Esophagus mucosa (tissue), 1 donor: ENCODE measurements at regions not wholly inside any gene's neighbourhood (a gene's known extent, or its start where the extent isn't known, plus 50 kb on each side); places are given as distances from the start of the nearest gene placed in this dataset.

ENCODE experiments used
- ATAC-seq: fragments of 200-7000 bp; cut with Tn5 transposase; one replicate; pipeline ENCODE4 v1.9.1; 2020
- donor health status: DM: yes; HTN: yes; CAD: no.

DNA sequence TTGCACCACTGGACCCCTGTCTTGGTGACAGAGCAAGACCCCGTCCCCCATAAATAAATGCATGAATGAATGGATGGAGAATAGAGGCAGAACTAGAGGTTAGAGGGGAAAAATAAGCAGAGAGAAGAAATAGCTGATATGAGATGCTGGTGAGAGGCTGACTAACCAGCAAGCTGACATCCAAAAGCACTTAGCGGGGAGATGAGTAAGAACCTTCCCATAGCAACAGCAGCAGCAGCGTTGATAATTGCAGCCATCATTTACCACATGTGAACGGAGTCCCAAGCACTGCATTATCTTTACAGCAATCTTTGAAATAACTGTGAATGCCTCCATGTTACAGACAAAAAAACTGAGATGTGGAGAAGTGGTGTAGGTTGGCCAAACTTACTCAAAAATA lies 777.3 kb upstream of the EEF2KMT start:
- ATAC-seq: no peak

DNA sequence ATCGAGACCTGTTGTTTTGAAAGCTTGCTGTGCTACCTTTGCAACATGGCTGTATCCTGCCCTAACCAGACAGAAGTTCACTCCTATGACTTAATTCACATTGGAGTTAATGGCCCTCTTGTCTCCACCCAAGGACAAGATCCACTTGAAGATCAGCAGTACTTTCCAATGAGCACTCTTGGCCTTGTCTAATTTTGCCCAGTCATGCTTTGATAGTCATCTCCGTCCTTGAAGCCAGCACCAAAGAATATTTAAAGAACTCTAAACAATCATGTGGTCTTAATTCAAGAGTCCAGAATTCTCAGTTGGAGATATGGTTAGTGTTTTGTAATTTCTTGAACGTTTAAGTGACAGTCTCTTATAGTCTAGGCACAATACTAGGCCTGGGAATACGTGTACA lies 775.6 kb upstream of the EEF2KMT start:
- ATAC-seq: no peak

DNA sequence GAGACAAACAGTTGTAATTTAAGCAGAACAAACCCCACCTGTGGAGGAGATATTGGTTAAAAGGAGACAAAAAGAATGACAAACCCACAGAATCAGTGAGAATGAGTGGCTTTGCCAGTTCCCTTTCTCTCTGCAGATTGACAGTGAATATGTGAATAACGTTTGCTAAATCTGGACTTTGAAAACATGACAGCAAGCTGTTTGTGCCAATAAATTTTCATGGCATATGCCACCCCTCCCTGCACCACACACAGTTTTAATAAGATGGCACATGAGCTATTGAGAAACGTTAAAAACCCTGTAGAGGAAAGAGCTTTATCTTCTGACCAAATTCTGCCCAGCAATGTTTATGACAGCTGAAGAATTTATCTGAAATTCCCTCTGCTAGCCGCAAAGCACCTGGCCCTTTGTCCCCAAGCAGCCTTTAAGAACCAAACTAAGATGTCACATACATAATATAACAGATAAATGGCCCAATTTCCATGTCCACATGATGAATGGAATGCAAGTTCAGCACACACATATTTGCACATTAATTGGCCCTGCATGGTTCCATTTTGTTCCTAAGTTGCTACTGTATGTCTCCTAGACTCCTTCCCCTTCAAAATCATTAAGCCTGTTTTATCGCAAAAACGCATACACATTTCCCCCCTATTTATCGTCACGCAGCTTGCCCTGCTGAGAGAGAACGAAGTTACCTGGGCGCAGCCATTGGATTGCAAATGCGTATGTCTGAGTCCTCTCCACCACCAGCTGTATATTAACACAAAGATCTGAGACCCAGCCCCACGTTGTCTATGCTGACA lies 773.5 kb upstream of the EEF2KMT start:
- no peak for ATAC-seq

DNA sequence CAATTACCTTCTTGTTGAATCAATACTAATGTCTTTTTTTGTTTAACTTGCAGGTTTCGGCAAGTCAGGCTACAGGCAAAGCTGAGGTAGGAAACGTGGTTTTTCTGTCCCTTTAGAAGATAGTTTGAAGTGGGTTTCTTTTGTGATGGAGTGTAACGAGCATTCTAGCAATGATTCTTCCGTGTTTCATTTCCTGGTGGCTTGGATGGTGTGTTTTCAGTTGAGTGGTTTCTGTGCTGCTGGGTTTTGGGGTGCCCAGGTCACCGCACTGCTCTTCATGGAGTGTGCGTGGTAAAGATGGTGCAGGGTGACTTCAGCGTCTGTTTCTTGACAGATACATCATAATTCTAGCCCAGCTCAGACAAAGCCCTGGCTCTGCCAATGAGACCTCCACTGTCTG lies 769.7 kb upstream of the EEF2KMT start:
- no peak for ATAC-seq

DNA sequence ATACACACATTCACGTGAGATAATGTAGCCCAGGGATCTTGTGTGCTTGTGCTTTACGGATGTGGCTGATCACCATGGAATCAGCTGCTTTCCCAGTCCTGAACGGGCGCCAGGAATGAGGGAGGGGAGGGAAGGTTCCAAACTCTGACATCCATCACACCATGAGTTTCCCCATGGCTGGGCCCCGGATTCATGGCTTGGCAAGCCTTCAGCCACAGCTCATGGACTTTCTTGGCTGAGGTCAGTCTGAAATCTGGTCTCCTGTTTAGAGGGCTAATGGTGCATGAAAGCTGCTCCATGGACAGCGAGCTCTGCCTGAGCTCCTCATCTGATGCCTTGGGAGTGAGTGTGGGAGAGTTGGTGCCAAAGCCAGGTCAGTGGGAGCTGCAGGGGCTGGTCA lies 767.6 kb upstream of the EEF2KMT start:
- no peak for ATAC-seq

DNA sequence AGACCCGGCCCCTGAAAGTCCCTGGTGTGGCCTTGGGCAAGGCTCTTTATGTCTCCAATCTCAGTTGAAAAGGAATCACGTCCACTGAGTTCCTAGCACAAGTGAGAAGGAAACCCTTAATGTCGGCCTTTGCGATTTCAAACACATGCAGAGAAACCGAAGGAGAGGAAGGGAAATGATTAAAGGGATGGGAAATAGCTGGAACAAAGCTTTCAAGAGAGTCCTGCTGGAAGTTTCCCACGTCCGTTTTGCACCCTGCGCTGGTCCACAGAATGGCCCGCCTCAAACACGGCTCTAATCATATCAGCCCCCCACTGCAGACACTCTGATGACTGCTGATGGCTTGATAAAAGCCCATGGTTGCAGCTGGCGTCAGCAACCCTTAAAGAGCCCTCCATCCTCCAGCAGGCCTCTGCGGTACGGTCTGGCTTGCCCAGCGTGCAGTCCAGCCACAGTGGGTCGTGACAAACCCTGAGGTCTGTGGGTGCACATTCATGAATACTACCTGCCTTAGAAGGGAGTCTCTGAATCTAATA lies 765.5 kb upstream of the EEF2KMT start:
- ATAC-seq: no peak

DNA sequence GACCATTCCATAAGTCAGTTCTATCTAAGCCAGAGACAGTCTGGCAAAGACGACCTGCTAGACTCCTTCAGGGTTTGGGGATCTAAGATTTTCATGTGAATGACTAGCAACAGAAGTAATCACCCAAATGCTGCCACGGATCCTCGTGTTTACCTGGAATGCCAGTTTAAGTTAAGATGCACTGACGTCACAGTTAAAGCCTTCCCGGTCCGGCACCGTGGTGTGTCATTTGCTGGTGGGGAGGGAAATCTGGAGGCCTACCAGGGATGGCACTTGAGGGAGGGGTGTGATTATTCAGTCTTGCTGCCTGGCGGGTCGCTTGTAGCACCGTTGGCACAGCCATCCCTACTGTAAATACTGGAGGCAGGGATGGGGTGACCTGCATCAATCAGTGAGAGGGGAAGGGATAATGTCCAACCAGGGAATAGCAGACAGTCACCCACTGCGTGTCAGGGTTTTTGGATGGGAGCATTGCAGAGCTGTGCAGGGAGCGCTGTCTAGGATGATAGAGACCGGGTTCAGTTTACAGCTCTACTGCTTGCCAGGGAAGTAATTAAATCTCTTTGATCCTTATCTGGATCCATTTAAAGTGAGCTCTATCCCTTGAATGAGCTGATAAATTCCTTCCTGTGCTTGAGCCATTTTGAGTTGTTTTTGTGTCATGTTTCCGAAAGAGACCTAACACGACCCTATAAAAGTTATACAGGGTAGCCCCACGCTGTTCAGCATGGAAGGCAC lies 764.7 kb upstream of the EEF2KMT start:
- no peak for ATAC-seq

DNA sequence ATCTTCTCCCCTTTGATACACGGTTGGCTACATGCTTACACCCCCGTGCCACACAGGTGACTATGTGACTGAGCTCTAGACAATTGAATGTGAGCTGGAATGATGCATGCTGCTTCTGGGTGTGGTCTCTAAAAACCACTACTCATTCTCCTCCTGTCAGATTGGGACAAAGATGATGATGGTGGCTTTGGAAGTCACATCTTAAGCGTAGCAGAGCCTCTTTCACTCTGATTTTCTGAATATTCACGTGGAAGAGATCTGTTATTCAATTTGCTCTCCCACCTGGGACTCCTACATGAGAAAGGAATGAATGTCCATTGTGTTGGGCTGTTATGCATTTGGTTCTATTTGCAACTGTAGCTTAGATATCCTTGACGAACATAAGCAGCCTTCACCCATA lies 763.6 kb upstream of the EEF2KMT start:
- no peak for ATAC-seq

DNA sequence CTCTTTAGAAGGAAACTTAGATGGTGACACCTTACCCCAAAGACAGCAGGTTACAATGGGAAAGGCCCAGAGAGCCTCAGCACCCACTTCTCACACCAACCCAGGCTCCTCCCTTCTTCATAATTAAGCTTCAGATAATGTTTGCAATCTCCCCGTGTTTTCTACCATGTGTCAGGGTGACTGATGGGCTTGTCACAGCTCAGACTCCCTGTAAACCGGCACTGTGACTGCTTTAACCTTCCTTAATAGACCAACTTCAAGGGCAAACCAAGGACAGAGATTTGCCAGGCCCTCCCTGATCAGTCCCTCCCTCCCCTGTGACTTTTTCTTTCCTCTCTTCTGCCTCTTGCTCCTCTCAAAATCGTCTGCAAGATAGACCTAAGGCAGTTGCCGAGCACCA lies 760.6 kb upstream of the EEF2KMT start:
- ATAC-seq: no peak

DNA sequence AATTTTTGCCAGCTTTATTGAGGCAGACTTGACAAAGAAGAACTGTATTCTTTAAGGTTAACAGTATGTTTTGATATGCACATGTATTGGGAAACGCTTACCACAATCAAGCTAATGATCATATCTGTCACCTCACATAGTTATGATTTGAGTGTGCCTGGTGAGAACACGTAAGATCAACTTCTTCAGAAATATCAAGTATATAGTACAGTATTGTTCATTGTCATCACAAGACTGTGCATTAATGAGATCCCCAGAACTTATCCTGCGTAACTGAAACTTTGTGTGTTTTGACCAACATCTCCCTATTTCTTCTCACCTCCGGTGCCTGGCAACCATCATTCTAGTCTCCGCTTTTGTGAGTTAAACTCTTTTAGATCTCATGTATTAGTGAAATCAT lies 756.4 kb upstream of the EEF2KMT start:
- ATAC-seq: no peak

DNA sequence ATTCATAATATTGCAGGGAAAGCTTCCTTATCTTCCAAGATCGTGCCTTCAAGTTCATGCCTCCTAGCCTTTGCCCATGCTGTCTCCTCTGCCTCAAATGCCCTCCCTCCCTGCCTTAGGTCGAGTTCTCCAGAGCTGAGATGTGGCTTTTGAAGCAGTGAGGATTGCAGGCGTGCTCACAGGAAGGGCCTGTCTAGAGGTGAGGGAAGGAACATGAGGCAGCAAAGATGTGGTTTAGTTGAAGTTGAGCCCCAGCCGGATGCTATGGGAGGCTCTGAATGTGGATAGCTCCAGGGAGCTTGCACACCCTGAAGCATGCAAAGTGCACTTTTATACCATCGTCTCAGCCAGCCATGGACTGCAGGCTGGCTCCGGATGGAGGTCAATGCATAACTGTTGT lies 754.6 kb upstream of the EEF2KMT start:
- no peak for ATAC-seq

DNA sequence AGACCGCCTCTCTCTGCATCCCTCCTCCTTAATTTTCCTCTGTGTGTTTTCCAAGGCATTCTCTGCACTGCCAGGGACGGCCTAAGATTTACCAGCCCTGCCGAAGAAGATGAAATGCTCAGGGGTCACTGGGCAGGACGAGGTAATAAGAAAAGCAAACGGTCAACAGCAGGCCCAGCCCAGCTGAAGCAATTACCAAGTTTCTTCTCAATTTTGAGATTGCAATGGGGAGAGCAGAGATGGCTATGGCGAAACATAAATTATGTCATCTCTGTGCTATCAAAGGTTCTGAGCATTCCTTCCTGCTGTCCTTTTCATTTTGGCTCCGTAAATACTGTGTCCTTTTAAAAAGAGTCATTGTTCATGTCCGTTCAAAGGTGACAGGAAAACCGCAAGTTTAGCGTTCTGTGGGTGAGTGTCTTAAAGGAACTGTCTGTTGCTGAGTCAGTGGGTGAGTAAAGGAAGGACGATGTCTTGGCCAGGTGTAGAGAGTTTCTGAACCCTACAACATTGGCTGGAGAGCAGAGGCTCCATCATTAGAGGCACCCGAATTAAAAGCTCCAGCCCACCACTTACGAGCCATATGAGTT lies 753.9 kb upstream of the EEF2KMT start:
- no peak for ATAC-seq

DNA sequence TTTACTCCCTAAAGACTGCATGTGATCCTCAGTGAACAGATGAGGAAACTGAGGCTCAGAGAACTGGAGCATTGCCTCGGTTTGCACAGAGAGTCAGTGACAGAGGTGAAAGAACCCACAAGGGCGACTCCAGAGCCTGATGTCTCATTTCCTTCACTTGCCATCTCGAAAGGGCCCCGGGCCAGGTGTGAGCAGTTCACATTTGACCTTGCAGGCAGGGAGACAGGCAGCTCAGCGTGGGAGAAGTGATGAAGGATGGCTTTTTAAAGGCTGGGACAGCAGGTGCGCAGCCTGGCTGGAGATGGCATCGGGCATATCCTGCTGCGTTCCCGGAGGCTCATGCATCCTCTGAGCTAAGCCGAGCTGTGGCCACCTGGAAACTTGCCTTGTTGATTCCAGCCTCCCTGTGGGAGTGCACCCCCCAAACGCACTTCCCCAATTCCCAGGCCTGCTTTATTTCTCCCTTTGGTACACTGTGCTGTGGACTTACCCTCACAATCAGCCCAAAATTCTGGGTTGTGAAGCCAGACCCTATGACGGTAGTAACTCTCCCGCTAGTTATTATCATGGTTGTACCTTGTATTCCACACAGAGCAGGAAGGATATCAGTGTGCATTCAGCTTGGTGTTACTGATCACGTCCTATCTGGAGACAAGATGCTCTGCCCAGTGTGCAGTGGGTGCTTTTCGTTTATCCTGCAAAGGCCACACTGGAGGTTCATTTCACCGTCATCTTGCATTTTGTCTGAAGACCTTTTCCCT lies 753.2 kb upstream of the EEF2KMT start:
- ATAC-seq: no peak

DNA sequence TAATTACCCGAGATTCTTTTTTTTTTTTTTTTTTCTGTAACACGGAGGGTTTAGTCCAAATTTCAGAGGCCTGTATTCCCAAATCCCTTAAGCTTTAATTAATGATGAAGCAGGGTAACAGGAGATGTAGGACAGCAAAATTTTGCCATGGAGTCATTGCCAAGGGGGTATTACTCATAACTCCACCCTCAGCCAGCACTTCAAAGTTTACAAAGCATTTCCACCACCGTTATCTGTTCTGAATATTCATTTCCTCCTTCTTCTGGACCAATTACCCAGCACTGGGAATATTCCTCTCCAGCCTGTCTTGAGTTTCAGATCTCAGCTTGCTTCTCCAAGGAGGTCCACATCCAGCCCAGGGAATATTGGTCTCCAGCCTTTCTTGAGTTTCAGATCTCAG lies 747.5 kb upstream of the EEF2KMT start:
- ATAC-seq: no peak

DNA sequence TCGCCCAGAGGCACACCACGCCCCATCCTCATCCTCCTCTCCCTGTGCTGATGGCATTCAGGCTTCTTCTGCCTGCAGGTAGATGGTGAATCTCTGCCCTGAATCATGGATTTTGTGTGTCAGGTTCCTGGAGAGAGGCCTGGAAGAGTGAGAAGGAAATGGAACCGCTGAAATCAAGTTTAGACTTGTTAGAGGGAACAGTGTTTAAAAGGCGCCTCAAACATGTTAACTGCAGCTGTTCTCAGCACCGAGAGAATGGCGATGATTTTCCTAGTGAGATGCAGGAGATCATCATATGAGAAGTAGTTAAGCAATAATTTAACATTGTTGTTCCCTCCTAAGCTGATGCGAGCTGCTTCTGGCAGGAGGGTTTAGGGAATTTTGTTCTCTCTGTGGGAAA lies 744.4 kb upstream of the EEF2KMT start:
- peak; percentile 82 for ATAC-seq

DNA sequence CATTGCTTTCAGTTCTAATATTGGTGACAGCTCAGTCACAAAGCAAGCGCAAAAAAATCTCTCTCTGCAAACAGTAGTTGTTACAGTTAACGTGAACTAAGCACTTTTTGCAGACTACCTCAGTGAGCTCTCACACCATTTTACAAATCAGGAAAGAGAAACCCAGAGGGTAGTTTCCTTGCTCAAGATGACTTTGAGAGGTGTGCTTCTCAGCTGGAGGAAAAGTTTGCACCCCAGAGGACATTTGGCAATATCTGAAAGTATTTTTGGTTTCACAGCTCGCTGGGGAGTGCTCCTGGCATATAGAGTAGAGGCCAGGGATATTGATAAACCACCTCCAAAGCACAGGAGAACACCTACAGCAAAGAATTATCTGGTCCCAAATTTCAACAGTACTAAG lies 741.1 kb upstream of the EEF2KMT start:
- ATAC-seq: no peak

DNA sequence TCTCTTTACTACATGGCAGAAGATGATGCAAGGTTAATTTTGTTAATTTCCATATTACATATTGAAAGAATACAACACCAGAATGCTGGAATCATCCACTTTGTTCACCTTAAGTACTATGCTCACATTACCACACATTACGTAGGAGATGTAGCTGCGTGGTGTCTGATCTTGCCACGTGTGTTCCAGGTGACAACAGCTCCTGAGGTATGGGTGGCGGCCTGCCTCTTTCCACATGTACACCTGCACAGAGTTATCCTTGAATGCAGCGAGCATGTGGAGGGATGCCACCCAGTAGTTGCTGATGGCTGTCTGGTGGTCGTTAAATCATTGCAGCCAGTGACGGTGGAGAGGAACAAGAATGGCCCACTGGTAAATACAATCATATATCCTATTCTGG lies 740.5 kb upstream of the EEF2KMT start:
- no peak for ATAC-seq

DNA sequence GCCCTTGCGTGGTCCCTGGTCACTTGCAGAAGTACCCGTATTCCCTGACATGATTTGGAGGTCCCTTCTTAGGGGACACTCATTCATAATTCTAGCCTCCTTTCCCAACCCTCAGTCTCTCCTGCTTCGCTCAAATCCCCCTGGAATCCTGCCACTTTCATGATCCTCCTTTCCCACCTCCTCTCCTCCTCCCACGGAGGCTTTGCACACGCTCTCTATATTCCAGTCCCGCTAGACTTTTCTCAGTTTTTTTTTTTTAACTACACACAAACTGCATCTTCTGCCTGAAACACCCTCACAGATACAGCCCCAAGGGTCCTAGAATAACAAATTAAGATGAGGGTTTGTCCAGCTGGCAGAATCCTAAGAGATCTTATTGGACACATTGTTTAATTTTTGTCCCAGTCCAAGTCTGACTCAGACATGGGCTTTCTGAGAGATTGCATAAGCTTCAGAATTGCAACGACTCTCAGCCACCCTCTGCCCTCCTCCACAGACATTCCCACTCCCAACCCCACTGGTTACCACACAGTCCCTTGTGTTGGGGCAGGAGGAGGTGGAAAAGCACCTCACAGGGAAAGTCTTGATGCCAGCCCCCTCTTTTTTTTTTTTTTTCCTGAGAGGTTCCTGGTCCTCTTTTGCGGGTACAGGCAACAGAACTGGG lies 739.5 kb upstream of the EEF2KMT start:
- ATAC-seq: no peak

DNA sequence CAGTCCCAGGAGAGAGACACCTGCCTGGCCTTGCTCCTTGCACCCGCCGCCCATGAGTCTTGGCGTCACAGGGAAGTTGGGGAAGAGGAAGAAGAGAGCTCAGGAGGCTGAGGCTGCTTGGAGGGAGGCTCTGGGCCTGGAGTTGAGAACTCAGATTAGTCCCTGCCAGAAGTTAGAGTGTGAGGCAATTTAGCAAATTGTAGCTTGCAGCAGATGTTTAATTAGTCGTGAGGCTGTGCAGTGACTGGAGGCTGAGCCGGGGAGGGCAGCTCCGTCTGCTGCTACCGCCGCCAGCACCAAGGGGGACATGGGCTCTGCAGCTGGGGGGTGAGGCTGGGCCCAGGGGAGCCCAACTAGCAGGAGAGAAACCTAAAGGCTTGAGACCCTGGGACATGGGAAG lies 738.3 kb upstream of the EEF2KMT start:
- no peak for ATAC-seq

DNA sequence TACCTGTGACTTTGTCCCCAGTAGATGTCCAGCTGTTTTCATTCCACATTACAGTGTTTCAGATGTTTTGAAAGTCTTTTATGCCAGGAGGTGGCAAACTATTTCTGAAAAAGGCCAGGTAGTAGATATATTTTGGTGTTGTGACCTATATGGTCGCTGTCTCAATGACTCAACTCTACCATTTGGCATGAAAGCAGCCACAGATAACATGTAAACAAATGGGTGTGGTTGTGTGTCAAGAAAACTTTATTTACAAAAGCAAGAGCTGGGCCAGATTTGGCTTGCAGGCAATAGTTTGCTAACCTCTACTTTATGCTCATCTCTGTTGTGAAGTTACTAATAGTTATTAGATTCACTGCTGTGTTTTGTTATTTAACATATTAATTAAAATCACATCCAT lies 728.7 kb upstream of the EEF2KMT start:
- ATAC-seq: no peak

DNA sequence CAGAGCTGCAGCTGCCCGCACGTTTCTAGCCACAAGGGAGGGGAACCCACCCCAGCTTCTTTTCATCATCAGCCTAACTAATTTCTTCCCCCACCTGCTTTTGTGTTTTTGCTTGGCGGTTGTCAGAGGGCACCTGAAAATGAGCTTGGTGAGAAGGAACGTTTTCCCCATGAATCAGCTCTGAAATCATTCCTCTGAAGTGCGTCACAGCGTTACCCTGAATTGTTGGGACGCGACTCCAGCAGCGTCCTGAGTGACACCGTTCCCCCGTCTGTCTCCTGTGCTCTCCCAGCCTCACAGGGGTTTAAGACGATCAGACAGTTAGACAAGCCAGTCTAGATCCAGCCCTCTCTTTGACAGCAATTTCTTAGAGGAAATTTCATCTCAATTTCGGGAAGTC lies 722.9 kb upstream of the EEF2KMT start:
- no peak for ATAC-seq

DNA sequence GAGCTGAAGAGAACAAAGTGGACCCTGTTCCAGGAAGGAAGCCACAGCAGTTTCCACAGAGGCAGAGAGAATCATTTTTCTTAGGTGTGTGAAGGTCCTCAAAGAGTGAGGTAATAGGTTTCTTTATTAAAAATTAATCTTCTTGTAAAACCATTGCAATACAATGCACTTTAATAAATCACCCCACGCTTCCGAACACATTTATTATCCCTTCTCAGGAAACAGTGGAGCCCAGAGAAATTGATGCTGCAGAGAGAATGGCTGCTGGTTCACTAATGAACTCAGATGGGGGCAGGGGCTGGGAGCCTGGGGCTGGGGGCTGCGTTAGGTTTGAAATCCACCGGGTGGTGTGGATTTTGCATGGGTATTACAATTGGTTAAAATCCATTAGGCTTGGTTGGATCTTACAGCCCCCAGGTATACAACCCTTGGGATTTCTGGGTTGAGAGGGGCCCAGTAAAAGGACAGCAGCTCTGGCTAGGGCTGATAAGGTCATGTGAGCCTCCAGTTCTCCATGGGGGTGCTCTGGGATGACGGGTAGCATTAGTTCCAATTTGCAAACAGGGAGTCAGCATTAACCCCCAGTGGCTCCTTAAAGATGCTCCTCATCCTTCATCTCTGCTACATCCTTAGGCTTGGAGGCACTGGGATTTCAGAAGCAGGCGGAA lies 718.1 kb upstream of the EEF2KMT start:
- ATAC-seq: no peak
